H1 (cell line): ENCODE measurements at regions not wholly inside any gene's neighbourhood (a gene's known extent, or its start where the extent isn't known, plus 50 kb on each side); places are given as distances from the start of the nearest gene placed in this dataset.

Experiments
- CTCF ChIA-PET: fragments of 300-600 bp; sonication (Branson Sonifier 250); formaldehyde crosslinking; loops from one replicate; lab custom pipeline; 2021; ENCODE audit not compliant: partially characterized antibody; lab: Charles Lee
- POLR2A ChIA-PET: fragments of 300-600 bp; sonication (Branson Sonifier 250); formaldehyde crosslinking; loops from one replicate; lab custom pipeline; 2021; ENCODE audit warnings: inconsistent platforms; ENCODE audit not compliant: partially characterized antibody; lab: Charles Lee
- DNase-seq, 2 experiments: peaks; one replicate each; pipeline versions ENCODE4 v3.0.0 to v3.0.0-alpha.2; 2010 to 2022; ENCODE audit warnings: low spot score in 2 of 2, low read depth in 1 of 2, mixed read lengths in 1 of 2
- FAIRE-seq: peaks from 2 replicates; lab custom pipeline; 2011; peaks lifted over from hg19 to GRCh38; lab: Jason Lieb, UNC
- H2AFZ ChIP-seq: 2 replicates; pipeline ENCODE4 v1.8.1; 2012; ENCODE audit warnings: low read length, inconsistent platforms
- H2AK5ac ChIP-seq: 2 replicates; pipeline ENCODE4 v1.6.1; 2013; ENCODE audit warnings: low read depth, low read length
- H2BK120ac ChIP-seq: replicated peaks from 2 replicates; pipeline ENCODE3; 2013; ENCODE audit warnings: low read depth, low read length, inconsistent platforms
- H2BK12ac ChIP-seq: 2 replicates; pipeline ENCODE4 v1.6.1; 2013; ENCODE audit warnings: low read depth, low read length
- H2BK15ac ChIP-seq: 2 replicates; pipeline ENCODE4 v1.6.1; 2013; ENCODE audit warnings: low read length
- H2BK20ac ChIP-seq: 2 replicates; pipeline ENCODE4 v1.6.1; 2013; ENCODE audit warnings: low read length
- H2BK5ac ChIP-seq: 2 replicates; pipeline ENCODE4 v1.6.1; 2013; ENCODE audit warnings: low read depth, low read length
- H3K14ac ChIP-seq: 2 replicates; pipeline ENCODE4 v1.6.1; 2013; ENCODE audit warnings: inconsistent platforms; ENCODE audit not compliant: insufficient read length
- H3K18ac ChIP-seq: 2 replicates; pipeline ENCODE4 v1.6.1; 2013; ENCODE audit warnings: low read length; ENCODE audit errors: extremely low read depth
- H3K23ac ChIP-seq: 2 replicates; pipeline ENCODE4 v1.6.1; 2013; ENCODE audit warnings: inconsistent platforms; ENCODE audit not compliant: insufficient read length
- H3K23me2 ChIP-seq: 2 replicates; pipeline ENCODE4 v1.6.1; 2013; ENCODE audit warnings: low read depth, low read length
- H3K27ac ChIP-seq: 2 replicates; pipeline ENCODE4 v1.6.1; 2011; ENCODE audit warnings: low read depth, low read length, inconsistent platforms
- H3K27me3 ChIP-seq, 4 experiments: replicated peaks in 1 of 4; 1 replicate in 1 of 4; 2 replicates in 3 of 4; pipeline versions ENCODE4 v1.6.1 to v1.8.1; 2011 to 2013; ENCODE audit warnings: low read length in 3 of 4, mild to moderate bottlenecking in 3 of 4, inconsistent platforms in 2 of 4, mixed read lengths in 2 of 4, moderate library complexity in 1 of 4; ENCODE audit not compliant: control insufficient read depth in 3 of 4, insufficient read depth in 3 of 4; ENCODE audit errors: extremely low read depth in 1 of 4
- H3K36me3 ChIP-seq, 4 experiments: 2 replicates each; pipeline versions ENCODE4 v1.6.1 to v1.8.1; 2011 to 2013; ENCODE audit warnings: mild to moderate bottlenecking in 4 of 4, low read length in 3 of 4, moderate library complexity in 2 of 4, control low read depth in 1 of 4, inconsistent platforms in 1 of 4; ENCODE audit not compliant: insufficient read depth in 4 of 4, control insufficient read depth in 2 of 4
- H3K4ac ChIP-seq: replicated peaks from 2 replicates; pipeline ENCODE3; 2013; ENCODE audit warnings: low read length, low read depth, mixed read lengths, inconsistent platforms; ENCODE audit not compliant: insufficient read length
- H3K4me1 ChIP-seq, 4 experiments: replicated peaks in 1 of 4; 1 replicate in 1 of 4; 2 replicates in 3 of 4; pipeline versions ENCODE4 v1.6.1 to v1.8.1; 2011 to 2013; ENCODE audit warnings: low read length in 3 of 4, inconsistent platforms in 2 of 4, mixed read lengths in 1 of 4; ENCODE audit not compliant: insufficient read depth in 4 of 4, control insufficient read depth in 3 of 4
- H3K4me2 ChIP-seq, 2 experiments: 2 replicates each; pipeline versions ENCODE4 v1.6.1 to v1.8.1; 2011 to 2013; ENCODE audit warnings: low read depth in 2 of 2, low read length in 2 of 2, control low read depth in 1 of 2, inconsistent platforms in 1 of 2, mild to moderate bottlenecking in 1 of 2; ENCODE audit not compliant: insufficient read depth in 1 of 2
- H3K4me3 ChIP-seq, 4 experiments: fragments of 200-600, 300-600 bp in 1 of 4; sonication (generic), shearing (Covaris generic), sonication (Bioruptor Twin) in 1 of 4; 2 replicates each; pipeline versions ENCODE4 v1.5.1 to v1.8.1; 2011 to 2016; ENCODE audit warnings: low read length in 4 of 4, low read depth in 3 of 4, control low read depth in 2 of 4, inconsistent platforms in 2 of 4, mild to moderate bottlenecking in 2 of 4, mixed read lengths in 1 of 4, moderate library complexity in 1 of 4; ENCODE audit not compliant: insufficient read depth in 2 of 4; ENCODE audit errors: extremely low read depth in 1 of 4
- H3K56ac ChIP-seq: replicated peaks from 2 replicates; pipeline ENCODE3; 2013; ENCODE audit warnings: low read depth, mild to moderate bottlenecking, mixed read lengths, low read length, inconsistent platforms; ENCODE audit not compliant: insufficient read length
- H3K79me1 ChIP-seq: 2 replicates; pipeline ENCODE4 v1.6.1; 2013; ENCODE audit warnings: low read depth, low read length, control low read depth
- H3K79me2 ChIP-seq, 2 experiments: 2 replicates each; pipeline versions ENCODE4 v1.6.1 to v1.8.1; 2012 to 2013; ENCODE audit warnings: low read length in 2 of 2, mild to moderate bottlenecking in 2 of 2, inconsistent platforms in 1 of 2; ENCODE audit not compliant: insufficient read depth in 2 of 2, control insufficient read depth in 1 of 2
- H3K9ac ChIP-seq, 4 experiments: replicated peaks in 1 of 4; 1 replicate in 1 of 4; 2 replicates in 3 of 4; pipeline versions ENCODE4 v1.6.1 to v1.8.1; 2011 to 2013; ENCODE audit warnings: low read depth in 3 of 4, low read length in 3 of 4, control low read depth in 2 of 4, mild to moderate bottlenecking in 2 of 4, moderate library complexity in 2 of 4, inconsistent platforms in 1 of 4; ENCODE audit errors: extremely low read depth in 1 of 4
- H3K9me3 ChIP-seq, 2 experiments: 2 replicates each; pipeline versions ENCODE4 v1.6.1 to v1.8.1; 2012 to 2013; ENCODE audit warnings: mild to moderate bottlenecking in 2 of 2, moderate library complexity in 2 of 2, control low read depth in 1 of 2, inconsistent platforms in 1 of 2, low read depth in 1 of 2, low read length in 1 of 2, mixed read lengths in 1 of 2; ENCODE audit not compliant: insufficient read depth in 2 of 2
- H4K20me1 ChIP-seq, 2 experiments: replicated peaks in 1 of 2; 2 replicates each; pipeline versions ENCODE3 to v1.8.1; 2011 to 2013; ENCODE audit warnings: inconsistent platforms in 2 of 2, low read length in 2 of 2, mild to moderate bottlenecking in 1 of 2; ENCODE audit not compliant: insufficient read depth in 2 of 2, control insufficient read depth in 1 of 2
- H4K5ac ChIP-seq: 2 replicates; pipeline ENCODE4 v1.6.1; 2013; ENCODE audit warnings: low read length, low read depth, mixed read lengths, inconsistent platforms; ENCODE audit not compliant: insufficient read length
- H4K8ac ChIP-seq: 2 replicates; pipeline ENCODE4 v1.8.0; 2013; ENCODE audit warnings: mild to moderate bottlenecking, moderate library complexity, low read length, inconsistent platforms; ENCODE audit not compliant: insufficient read depth; ENCODE audit errors: extremely low read depth
- H4K91ac ChIP-seq: replicated peaks from 2 replicates; pipeline ENCODE3; 2013; ENCODE audit warnings: low read length, mixed read lengths, inconsistent platforms; ENCODE audit not compliant: insufficient read length
- CBX5 ChIP-seq: fragments of 300-800, 300-1000 bp; sonication (generic); IDR thresholded peaks from 2 replicates; pipeline ENCODE4 v1.7.1; 2016; ENCODE audit warnings: antibody characterized with exemption, low read length, low read depth
- CTBP2 ChIP-seq: IDR thresholded peaks from 2 replicates; pipeline ENCODE4 v1.7.0; 2011; ENCODE audit warnings: borderline replicate concordance, mild to moderate bottlenecking, moderate library complexity, mixed read lengths, low read length; ENCODE audit not compliant: insufficient read depth, insufficient read length
- EZH2 ChIP-seq: fragments of 200-600 bp; sonication (generic); IDR thresholded peaks from 2 replicates; pipeline ENCODE4 v1.7.1; 2012; ENCODE audit warnings: low read depth, mild to moderate bottlenecking, moderate library complexity, low read length, inconsistent platforms; ENCODE audit not compliant: severe bottlenecking
- GABPA ChIP-seq: IDR thresholded peaks from 2 replicates; pipeline ENCODE4 v1.6.1; 2011; ENCODE audit warnings: mild to moderate bottlenecking, low read length, moderate library complexity, borderline replicate concordance; ENCODE audit not compliant: insufficient read depth
- KDM4A ChIP-seq: IDR thresholded peaks from one replicate; pipeline ENCODE4 v1.7.1; 2012; ENCODE audit warnings: low read depth, mild to moderate bottlenecking, moderate library complexity, low read length, inconsistent platforms; ENCODE audit not compliant: severe bottlenecking
- MAX ChIP-seq: IDR thresholded peaks from 2 replicates; pipeline ENCODE4 v1.6.1; 2012; ENCODE audit warnings: inconsistent platforms
- NANOG ChIP-seq: IDR thresholded peaks from 2 replicates; pipeline ENCODE4 v1.6.1; 2011; ENCODE audit warnings: low read length, low read depth, mild to moderate bottlenecking, inconsistent platforms; ENCODE audit not compliant: insufficient read depth, poor library complexity, severe bottlenecking
- RBBP5 ChIP-seq: IDR thresholded peaks from 2 replicates; pipeline ENCODE4 v1.7.1; 2012; ENCODE audit warnings: low read depth, mild to moderate bottlenecking, inconsistent platforms, low read length, moderate library complexity, borderline replicate concordance
- RNF2 ChIP-seq: fragments of 200-900, 300-1000 bp; sonication (generic); IDR thresholded peaks from 2 replicates; pipeline ENCODE4 v1.7.1; 2016; ENCODE audit warnings: borderline replicate concordance, low read depth, mild to moderate bottlenecking, antibody characterized with exemption, low read length; ENCODE audit not compliant: poor library complexity, severe bottlenecking; ENCODE audit errors: missing control alignments
- SIN3A ChIP-seq, 2 experiments: IDR thresholded peaks in 1 of 2; conservative IDR thresholded peaks in 1 of 2; 2 replicates each; pipeline ENCODE4 v1.6.1; 2011 to 2012; ENCODE audit warnings: low read length in 2 of 2, improper control_type of control experiment in 1 of 2, low read depth in 1 of 2, mild to moderate bottlenecking in 1 of 2
- SP1 ChIP-seq: IDR thresholded peaks from 2 replicates; pipeline ENCODE4 v1.6.1; 2011; ENCODE audit warnings: low read depth, low read length
- TCF12 ChIP-seq: IDR thresholded peaks from 2 replicates; pipeline ENCODE4 v1.6.1; 2011; ENCODE audit warnings: low read depth, mild to moderate bottlenecking, low read length
- WGBS, 2 experiments: shearing (Covaris generic) in 1 of 2; methylation state at CpG; one replicate each; pipeline versions ENCODE4 v1.1.6 to v1.1.7; 2013 to 2015; ENCODE audit warnings: low lambda C conversion rate in 2 of 2, mixed read lengths in 2 of 2, inconsistent platforms in 1 of 2, low coverage in 1 of 2, missing lambda C conversion rate in 1 of 2; ENCODE audit not compliant: insufficient replicate concordance in 2 of 2, insufficient coverage in 1 of 2, insufficient read length in 1 of 2; ENCODE audit errors: extremely low coverage in 1 of 2, missing lambda C conversion rate in 1 of 2; 5-methylcytosine and 5-hydroxymethylcytosine counted together

DNA sequence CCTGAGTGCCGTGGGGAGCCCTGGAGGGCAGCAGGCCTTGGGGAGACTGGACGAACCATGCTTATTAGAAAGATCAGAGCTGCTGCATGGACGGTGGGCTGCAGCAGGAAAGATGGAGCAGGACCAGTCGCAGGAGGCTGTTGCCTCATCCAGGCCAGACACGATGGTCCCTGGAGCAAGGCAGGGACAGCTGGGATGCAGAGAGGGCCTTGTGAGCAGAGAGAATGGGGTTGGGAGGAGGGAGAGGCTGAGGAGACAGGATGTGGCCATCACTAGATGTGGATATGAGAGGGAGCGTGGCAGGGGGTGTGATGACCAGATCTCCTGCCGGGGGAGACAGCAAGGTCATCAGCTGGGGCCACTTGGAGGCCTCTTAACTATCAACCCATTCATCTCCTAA, 727.6 kb downstream of the PTPRU start:
- Histone ChIP-seq H2AFZ (no peak overlapping the region), H3K36me3 (no peaks in the 10 kb centered on the region), H3K4me1 (peaks cover 0 to 5% (median 0%) of the 10 kb centered on the region in 4 experiments; a peak in 2 of 7 replicates), H2AK5ac (0 out of 2 replicates have a peak overlapping the region, but pooled peaks have one; percentile 10), H2BK15ac (peak overlapping the region; percentile 81; the same call in 1 of the 2 replicates), H2BK12ac (peak overlapping the region; percentile 75; the same call in 1 of the 2 replicates), H2BK20ac (no peak overlapping the region; the same call in 1 of the 2 replicates), H3K79me2 (no peaks in the 10 kb centered on the region), H3K23me2 (no peaks in the 10 kb centered on the region), H3K27me3 (no peaks in the 10 kb centered on the region), H2BK120ac (no peak overlapping the region), H2BK5ac (peak overlapping the region; percentile 56; the same call in 1 of the 2 replicates), H3K4me3 (no peak overlapping the region), H3K9me3 (peaks cover 0 to under 1% of the 10 kb centered on the region in 2 experiments; a peak in 1 of 4 replicates), H3K4ac (no peak overlapping the region), H3K14ac (no peak overlapping the region), H3K23ac (no peak overlapping the region), H3K79me1 (no peaks in the 10 kb centered on the region), H3K4me2 (no peak overlapping the region), H3K9ac (no peak overlapping the region), H4K20me1 (no peaks in the 10 kb centered on the region), H4K8ac (no peak overlapping the region), H3K27ac (no peak overlapping the region), H3K56ac (no peak overlapping the region), H4K5ac (peak overlapping the region; percentile 7), H3K18ac (no peak overlapping the region; the same call in 1 of the 2 replicates), H4K91ac (no peak overlapping the region)
- 94% methylated on average over 7 of the region's 7 CpGs; no CpG with 5 or more reads in 1 of the 2 experiments for WGBS, 2 experiments
- no peak for TF ChIP-seq TCF12
- no peak for TF ChIP-seq SIN3A (conservative IDR thresholded peaks at IDR 0.05 in 1 of 2, IDR thresholded peaks at IDR 0.05 in 1 of 2; ENCODE audit: low read depth in 1 of 2, low read length in 2 of 2)
- no peak for TF ChIP-seq GABPA
- no peak for TF ChIP-seq MAX
- no peak for TF ChIP-seq EZH2
- TF ChIP-seq RNF2: no peak
- no peak for TF ChIP-seq NANOG
- no peak for TF ChIP-seq SP1
- TF ChIP-seq RBBP5: no peak
- no peak for TF ChIP-seq CTBP2
- TF ChIP-seq KDM4A: no peak
- no peak for TF ChIP-seq CBX5
- POLR2A ChIA-PET: no interaction called here
- CTCF ChIA-PET: no interaction called here
- peak in 1 of 2 experiments; percentile 34 for DNase-seq
- no peak for FAIRE-seq
